OCI-LY1 (cell line): ENCODE measurements at regions not wholly inside any gene's neighbourhood (a gene's known extent, or its start where the extent isn't known, plus 50 kb on each side); places are given as distances from the start of the nearest gene placed in this dataset.

Experiments
- H2AFZ ChIP-seq: fragments of 200-600 bp; sonication (generic), shearing (Covaris generic); 2 replicates; pipeline ENCODE4 v1.6.0; 2014; ENCODE audit warnings: antibody characterized with exemption, mild to moderate bottlenecking, low read length
- H3F3A ChIP-seq: fragments of 200-600 bp; sonication (generic), shearing (Covaris generic); 2 replicates; pipeline ENCODE4 v1.6.0; 2014; ENCODE audit warnings: mild to moderate bottlenecking, antibody characterized with exemption, low read length, moderate library complexity; ENCODE audit not compliant: insufficient read depth
- H3K27ac ChIP-seq: fragments of 200-600 bp; sonication (generic); 2 replicates; pipeline ENCODE4 v1.5.1; 2014; ENCODE audit warnings: low read length, mixed run types, mild to moderate bottlenecking, low read depth; ENCODE audit not compliant: poor library complexity, severe bottlenecking
- H3K27me3 ChIP-seq: fragments of 200-600 bp; sonication (generic); 2 replicates; pipeline ENCODE4 v1.6.0; 2014; ENCODE audit warnings: antibody characterized with exemption, mild to moderate bottlenecking, low read length, moderate library complexity; ENCODE audit not compliant: insufficient read depth
- H3K36me3 ChIP-seq: fragments of 200-600 bp; sonication (generic); 2 replicates; pipeline ENCODE4 v1.6.1; 2014; ENCODE audit warnings: mild to moderate bottlenecking, antibody characterized with exemption, low read length, moderate library complexity, mixed read lengths; ENCODE audit not compliant: insufficient read depth
- H3K4me1 ChIP-seq: fragments of 200-600 bp; sonication (generic); 2 replicates; pipeline ENCODE4 v1.5.1; 2014; ENCODE audit warnings: mild to moderate bottlenecking, low read length, moderate library complexity; ENCODE audit not compliant: insufficient read depth, severe bottlenecking
- H3K4me2 ChIP-seq: fragments of 200-600 bp; sonication (generic), shearing (Covaris generic); 2 replicates; pipeline ENCODE4 v1.6.1; 2014; ENCODE audit warnings: low read length
- H3K4me3 ChIP-seq: fragments of 200-600 bp; sonication (generic); 2 replicates; pipeline ENCODE4 v1.5.1; 2014; ENCODE audit warnings: low read length, low read depth, mild to moderate bottlenecking, mixed read lengths; ENCODE audit not compliant: poor library complexity, severe bottlenecking
- H3K79me2 ChIP-seq: fragments of 200-600 bp; shearing (Covaris generic); 2 replicates; pipeline ENCODE4 v1.6.1; 2016; ENCODE audit warnings: mixed run types, low read length, mixed read lengths; ENCODE audit not compliant: insufficient read depth
- H3K9ac ChIP-seq: fragments of 200-600 bp; sonication (generic), shearing (Covaris generic); 2 replicates; pipeline ENCODE4 v1.6.1; 2014; ENCODE audit warnings: mild to moderate bottlenecking, low read length, mixed read lengths
- H3K9me2 ChIP-seq: fragments of 200-600 bp; sonication (generic), shearing (Covaris generic); 2 replicates; pipeline ENCODE4 v1.6.1; 2014; ENCODE audit warnings: low read depth, mild to moderate bottlenecking, low read length, mixed read lengths
- H3K9me3 ChIP-seq: fragments of 200-600 bp; shearing (Covaris generic); 2 replicates; pipeline ENCODE4 v1.6.1; 2014; ENCODE audit warnings: low read length, mixed read lengths
- H4K20me1 ChIP-seq: fragments of 200-600 bp; sonication (generic), shearing (Covaris generic); 2 replicates; pipeline ENCODE4 v1.6.0; 2016; ENCODE audit warnings: mild to moderate bottlenecking, low read length; ENCODE audit not compliant: insufficient read depth
- EZH2 ChIP-seq: fragments of 200-600 bp; sonication (generic), shearing (Covaris generic); IDR thresholded peaks from 2 replicates; pipeline ENCODE4 v1.8.0; 2017; ENCODE audit warnings: borderline replicate concordance, mixed run types, mild to moderate bottlenecking, antibody characterized with exemption, low read length, moderate library complexity, mixed read lengths
- TF ChIP-seq, protein P1 (sequence below): fragments of 200-600 bp; sonication (generic), shearing (Covaris generic); IDR thresholded peaks from 2 replicates; pipeline ENCODE4 v1.5.1; 2017; ENCODE audit warnings: mild to moderate bottlenecking, antibody characterized with exemption, low read length, moderate library complexity, mixed read lengths

- TF ChIP-seq, protein P1, sequence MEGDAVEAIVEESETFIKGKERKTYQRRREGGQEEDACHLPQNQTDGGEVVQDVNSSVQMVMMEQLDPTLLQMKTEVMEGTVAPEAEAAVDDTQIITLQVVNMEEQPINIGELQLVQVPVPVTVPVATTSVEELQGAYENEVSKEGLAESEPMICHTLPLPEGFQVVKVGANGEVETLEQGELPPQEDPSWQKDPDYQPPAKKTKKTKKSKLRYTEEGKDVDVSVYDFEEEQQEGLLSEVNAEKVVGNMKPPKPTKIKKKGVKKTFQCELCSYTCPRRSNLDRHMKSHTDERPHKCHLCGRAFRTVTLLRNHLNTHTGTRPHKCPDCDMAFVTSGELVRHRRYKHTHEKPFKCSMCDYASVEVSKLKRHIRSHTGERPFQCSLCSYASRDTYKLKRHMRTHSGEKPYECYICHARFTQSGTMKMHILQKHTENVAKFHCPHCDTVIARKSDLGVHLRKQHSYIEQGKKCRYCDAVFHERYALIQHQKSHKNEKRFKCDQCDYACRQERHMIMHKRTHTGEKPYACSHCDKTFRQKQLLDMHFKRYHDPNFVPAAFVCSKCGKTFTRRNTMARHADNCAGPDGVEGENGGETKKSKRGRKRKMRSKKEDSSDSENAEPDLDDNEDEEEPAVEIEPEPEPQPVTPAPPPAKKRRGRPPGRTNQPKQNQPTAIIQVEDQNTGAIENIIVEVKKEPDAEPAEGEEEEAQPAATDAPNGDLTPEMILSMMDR = no peak
- no peak for TF ChIP-seq EZH2
Observed at GRCh38 chr18:51664236-51664635, 466.8 kb upstream of the MEX3C start.

GRCh38 chr18:51666763-51667191 lies 469.3 kb upstream of the MEX3C start:
- no peak overlapping the region for H2AFZ ChIP-seq
- H3K79me2 ChIP-seq = no peaks in the 10 kb centered on the region
- no peaks in the 10 kb centered on the region for H3F3A ChIP-seq
- no peaks in the 10 kb centered on the region for H3K27me3 ChIP-seq
- no peak overlapping the region for H3K27ac ChIP-seq
- H3K4me3 ChIP-seq = no peak overlapping the region
- no peak for TF ChIP-seq EZH2
- TF ChIP-seq, protein P1 = no peak
- H4K20me1 ChIP-seq = no peaks in the 10 kb centered on the region
- no peak overlapping the region for H3K4me2 ChIP-seq
- no peaks in the 10 kb centered on the region for H3K4me1 ChIP-seq
- no peaks in the 10 kb centered on the region for H3K36me3 ChIP-seq
- H3K9ac ChIP-seq = no peak overlapping the region
- no peaks in the 10 kb centered on the region for H3K9me3 ChIP-seq
- H3K9me2 ChIP-seq = no peaks in the 10 kb centered on the region

More at GRCh38 chr18:51664236-51664635, 466.8 kb upstream of the MEX3C start:
- Histone ChIP-seq H3K9me3 (no peaks in the 10 kb centered on the region), H3K9me2 (no peaks in the 10 kb centered on the region), H3K9ac (no peak overlapping the region), H3F3A (no peaks in the 10 kb centered on the region), H3K4me1 (no peaks in the 10 kb centered on the region), H4K20me1 (no peaks in the 10 kb centered on the region), H3K27ac (no peak overlapping the region), H3K4me3 (no peak overlapping the region), H3K4me2 (no peak overlapping the region), H3K79me2 (no peaks in the 10 kb centered on the region), H3K27me3 (no peaks in the 10 kb centered on the region), H2AFZ (no peak overlapping the region), H3K36me3 (no peaks in the 10 kb centered on the region)

DNA sequence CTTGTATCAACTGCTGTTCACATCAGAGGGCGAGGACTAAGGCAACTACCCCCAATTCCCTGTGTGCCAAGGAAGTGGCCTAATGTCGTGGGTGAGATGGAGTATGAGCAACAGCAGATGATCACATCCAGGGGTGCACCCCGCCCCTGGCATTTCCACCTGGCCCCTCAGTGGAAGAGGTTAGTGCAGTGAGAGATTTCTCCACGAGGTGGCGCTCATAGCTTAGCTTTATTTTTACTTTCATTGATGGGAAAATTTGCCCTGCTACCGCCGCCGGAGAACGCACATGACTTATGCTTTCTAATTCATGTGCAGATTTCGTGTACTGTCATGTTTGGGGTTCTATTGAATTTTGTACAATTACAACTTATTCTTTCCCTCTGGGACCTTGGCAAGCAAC lies 470.6 kb upstream of the MEX3C start:
- Histone ChIP-seq H3K27me3 (no peaks in the 10 kb centered on the region), H3K9ac (no peak overlapping the region), H3K27ac (no peak overlapping the region), H3K36me3 (no peaks in the 10 kb centered on the region), H3K4me3 (no peak overlapping the region), H3K4me1 (no peaks in the 10 kb centered on the region), H3K79me2 (no peaks in the 10 kb centered on the region), H2AFZ (no peak overlapping the region), H3K4me2 (no peak overlapping the region), H3K9me2 (no peaks in the 10 kb centered on the region), H4K20me1 (no peaks in the 10 kb centered on the region), H3F3A (no peaks in the 10 kb centered on the region), H3K9me3 (no peaks in the 10 kb centered on the region)
- TF ChIP-seq, protein P1 = peak; percentile 89
- TF ChIP-seq EZH2 = no peak
